SU-DHL-6 (cell line): ENCODE measurements at regions not wholly inside any gene's neighbourhood (a gene's known extent, or its start where the extent isn't known, plus 50 kb on each side); places are given as distances from the start of the nearest gene placed in this dataset.

ENCODE experiments used
- CTCF ChIP-seq: fragments of 200-600 bp; sonication (generic); IDR thresholded peaks from one replicate; pipeline ENCODE4 v1.5.1; 2017; ENCODE audit warnings: antibody characterized with exemption, mild to moderate bottlenecking, low read length, moderate library complexity; ENCODE audit not compliant: insufficient read depth, poor library complexity, severe bottlenecking
- EZH2phosphoT487 ChIP-seq: fragments of 200-600 bp; sonication (generic), shearing (Covaris generic); conservative IDR thresholded peaks from 2 replicates; pipeline ENCODE4 v1.6.1; 2018; ENCODE audit warnings: mild to moderate bottlenecking, antibody characterized with exemption, low read length, moderate library complexity, mixed read lengths

- TF ChIP-seq EZH2phosphoT487 (no peak), CTCF (no peak)
Measured at GRCh38 chr11:21944577-21944976, 248.3 kb upstream of the ANO5 start.
